Central memory CD8-positive, alpha-beta T cell (primary cell): ENCODE measurements at regions not wholly inside any gene's neighbourhood (a gene's known extent, or its start where the extent isn't known, plus 50 kb on each side); places are given as distances from the start of the nearest gene placed in this dataset.
"Not testable (repeated sequence)": the region's sequence is repeated elsewhere in the genome, so short reads cannot be mapped to it uniquely, and the experiment has no call there.

ENCODE experiments used
- ATAC-seq: fragments of 150-1000 bp; cut with Tn5 transposase; replicated peaks from 2 replicates; pipeline ENCODE4 v1.10.0; 2022; ENCODE audit warnings: mild to moderate bottlenecking, moderate FRiP score, moderate number of reproducible peaks; ENCODE audit not compliant: poor library complexity, severe bottlenecking; ENCODE audit errors: extremely low read depth
- DNase-seq, 2 donors: peaks; one replicate each; pipeline ENCODE4 v3.0.0; 2021; ENCODE audit warnings: low spot score in 2 of 2
- H3K27ac Mint-ChIP-seq: one replicate; pipeline ENCODE4 v1.8.0; 2022; ENCODE audit warnings: low read depth, mild to moderate bottlenecking, moderate library complexity, mixed read lengths
- H3K27me3 Mint-ChIP-seq: one replicate; pipeline ENCODE4 v1.8.0; 2022; ENCODE audit warnings: mixed read lengths
- H3K36me3 Mint-ChIP-seq: one replicate; pipeline ENCODE4 v1.8.0; 2022; ENCODE audit warnings: mild to moderate bottlenecking, moderate library complexity, mixed read lengths; ENCODE audit not compliant: insufficient read depth
- H3K4me1 Mint-ChIP-seq: one replicate; pipeline ENCODE4 v1.8.0; 2022; ENCODE audit warnings: mixed read lengths
- H3K4me3 Mint-ChIP-seq: one replicate; pipeline ENCODE4 v1.8.0; 2022; ENCODE audit warnings: mild to moderate bottlenecking, moderate library complexity, mixed read lengths
- H3K9me3 Mint-ChIP-seq: one replicate; pipeline ENCODE4 v1.8.0; 2022; ENCODE audit warnings: mixed read lengths

GRCh38 chr20:16828666-16829305 is 80.6 kb downstream of the OTOR start:
- peaks cover 5% of the 10 kb centered on the region for H3K9me3 Mint-ChIP-seq
- DNase-seq (no peak), ATAC-seq (no peak)
- H3K27ac Mint-ChIP-seq: no peak overlapping the region
- no peak overlapping the region for H3K4me3 Mint-ChIP-seq
- H3K36me3 Mint-ChIP-seq: no peaks in the 10 kb centered on the region
- no peaks in the 10 kb centered on the region for H3K4me1 Mint-ChIP-seq
- H3K27me3 Mint-ChIP-seq: peaks cover 38% of the 10 kb centered on the region

GRCh38 chr20:16835690-16836089 is 87.5 kb downstream of the OTOR start:
- not testable (repeated sequence) for H3K36me3 Mint-ChIP-seq, H3K27ac Mint-ChIP-seq, DNase-seq, H3K4me3 Mint-ChIP-seq, H3K4me1 Mint-ChIP-seq, H3K9me3 Mint-ChIP-seq, ATAC-seq
- H3K27me3 Mint-ChIP-seq: peaks cover 19% of the 10 kb centered on the region

- Mint-ChIP-seq H3K4me3 (no peak overlapping the region), H3K27ac (no peak overlapping the region), H3K9me3 (no peaks in the 10 kb centered on the region), H3K4me1 (no peaks in the 10 kb centered on the region), H3K36me3 (no peaks in the 10 kb centered on the region), H3K27me3 (no peaks in the 10 kb centered on the region)
- ATAC-seq (no peak), DNase-seq (no peak)
These were observed 94.4 kb downstream of the OTOR start for GRCh38 chr20:16842486-16843120.

GRCh38 chr20:16844406-16844805 is 96.2 kb downstream of the OTOR start:
- Mint-ChIP-seq H3K27ac (no peak overlapping the region), H3K27me3 (no peaks in the 10 kb centered on the region), H3K4me1 (no peaks in the 10 kb centered on the region), H3K9me3 (peaks cover under 1% of the 10 kb centered on the region), H3K36me3 (no peaks in the 10 kb centered on the region), H3K4me3 (no peak overlapping the region)
- ATAC-seq (no peak), DNase-seq (no peak)

- Mint-ChIP-seq H3K4me1 (no peaks in the 10 kb centered on the region), H3K9me3 (peaks cover 6% of the 10 kb centered on the region), H3K4me3 (no peak overlapping the region), H3K27ac (no peak overlapping the region), H3K36me3 (no peaks in the 10 kb centered on the region), H3K27me3 (no peaks in the 10 kb centered on the region)
- DNase-seq (no peak), ATAC-seq (no peak)
These were observed 97.8 kb downstream of the OTOR start for GRCh38 chr20:16846006-16846405.

GRCh38 chr20:16848061-16848460 is 99.9 kb downstream of the OTOR start:
- no peak overlapping the region for H3K27ac Mint-ChIP-seq
- no peak for ATAC-seq
- peaks cover 12% of the 10 kb centered on the region for H3K9me3 Mint-ChIP-seq
- H3K4me1 Mint-ChIP-seq: no peaks in the 10 kb centered on the region
- H3K4me3 Mint-ChIP-seq: no peak overlapping the region
- H3K36me3 Mint-ChIP-seq: no peaks in the 10 kb centered on the region
- no peak for DNase-seq
- H3K27me3 Mint-ChIP-seq: no peaks in the 10 kb centered on the region

GRCh38 chr20:16848526-16848925 is 100.4 kb downstream of the OTOR start:
- Mint-ChIP-seq H3K9me3 (peaks cover 15% of the 10 kb centered on the region), H3K36me3 (no peaks in the 10 kb centered on the region), H3K4me3 (no peak overlapping the region), H3K4me1 (no peaks in the 10 kb centered on the region), H3K27ac (no peak overlapping the region), H3K27me3 (no peaks in the 10 kb centered on the region)
- DNase-seq (no peak), ATAC-seq (no peak)

- DNase-seq: no peak
- peaks cover 26% of the 10 kb centered on the region for H3K9me3 Mint-ChIP-seq
- H3K27me3 Mint-ChIP-seq: peaks cover 18% of the 10 kb centered on the region
- ATAC-seq: no peak
- no peak overlapping the region for H3K27ac Mint-ChIP-seq
- no peaks in the 10 kb centered on the region for H3K36me3 Mint-ChIP-seq
- H3K4me3 Mint-ChIP-seq: no peak overlapping the region
- no peaks in the 10 kb centered on the region for H3K4me1 Mint-ChIP-seq
These were observed 112.8 kb downstream of the OTOR start for GRCh38 chr20:16860914-16861313.

- H3K4me1 Mint-ChIP-seq: no peaks in the 10 kb centered on the region
- H3K36me3 Mint-ChIP-seq: no peaks in the 10 kb centered on the region
- ATAC-seq (no peak), DNase-seq (no peak)
- H3K4me3 Mint-ChIP-seq: no peak overlapping the region
- H3K27ac Mint-ChIP-seq: no peak overlapping the region
- peaks cover 26% of the 10 kb centered on the region for H3K9me3 Mint-ChIP-seq
- peaks cover 10% of the 10 kb centered on the region for H3K27me3 Mint-ChIP-seq
These were observed 113.5 kb downstream of the OTOR start for GRCh38 chr20:16861708-16862107.

- H3K27me3 Mint-ChIP-seq: no peaks in the 10 kb centered on the region
- no peak overlapping the region for H3K4me3 Mint-ChIP-seq
- no peaks in the 10 kb centered on the region for H3K36me3 Mint-ChIP-seq
- peaks cover 26% of the 10 kb centered on the region for H3K9me3 Mint-ChIP-seq
- DNase-seq (no peak), ATAC-seq (no peak)
- H3K27ac Mint-ChIP-seq: no peak overlapping the region
- no peaks in the 10 kb centered on the region for H3K4me1 Mint-ChIP-seq
These were observed 115.1 kb downstream of the OTOR start for GRCh38 chr20:16863303-16863702.

GRCh38 chr20:16864069-16864468 is 115.9 kb downstream of the OTOR start:
- peaks cover 21% of the 10 kb centered on the region for H3K9me3 Mint-ChIP-seq
- H3K4me1 Mint-ChIP-seq: no peaks in the 10 kb centered on the region
- DNase-seq (no peak), ATAC-seq (no peak)
- H3K36me3 Mint-ChIP-seq: no peaks in the 10 kb centered on the region
- no peaks in the 10 kb centered on the region for H3K27me3 Mint-ChIP-seq
- no peak overlapping the region for H3K27ac Mint-ChIP-seq
- H3K4me3 Mint-ChIP-seq: no peak overlapping the region

GRCh38 chr20:16864963-16865362 is 116.8 kb downstream of the OTOR start:
- DNase-seq (no peak), ATAC-seq (no peak)
- H3K36me3 Mint-ChIP-seq: no peaks in the 10 kb centered on the region
- H3K4me3 Mint-ChIP-seq: no peak overlapping the region
- no peaks in the 10 kb centered on the region for H3K4me1 Mint-ChIP-seq
- H3K27me3 Mint-ChIP-seq: no peaks in the 10 kb centered on the region
- H3K9me3 Mint-ChIP-seq: peaks cover 27% of the 10 kb centered on the region
- H3K27ac Mint-ChIP-seq: no peak overlapping the region

GRCh38 chr20:16865406-16865805 is 117.2 kb downstream of the OTOR start:
- Mint-ChIP-seq H3K4me1 (no peaks in the 10 kb centered on the region), H3K4me3 (no peak overlapping the region), H3K9me3 (peaks cover 31% of the 10 kb centered on the region), H3K27ac (no peak overlapping the region), H3K27me3 (no peaks in the 10 kb centered on the region), H3K36me3 (no peaks in the 10 kb centered on the region)
- no peak for ATAC-seq
- DNase-seq: no peak
